NB4 (cell line): ENCODE measurements at regions not wholly inside any gene's neighbourhood (a gene's known extent, or its start where the extent isn't known, plus 50 kb on each side); places are given as distances from the start of the nearest gene placed in this dataset.

Experiments used
- CTCF ChIP-seq: IDR thresholded peaks from one replicate; pipeline ENCODE4 v1.5.1; 2012; ENCODE audit warnings: low read depth, low read length
- MYC ChIP-seq: IDR thresholded peaks from 2 replicates; pipeline ENCODE4 v1.6.1; 2011; ENCODE audit warnings: low read depth, low read length
- POLR2A ChIP-seq: IDR thresholded peaks from 2 replicates; pipeline ENCODE4 v1.6.1; 2011; ENCODE audit warnings: mild to moderate bottlenecking; ENCODE audit not compliant: insufficient read length; ENCODE audit errors: extremely low read depth

- TF ChIP-seq CTCF (no peak), POLR2A (no peak), MYC (no peak)
These were observed 137.3 kb downstream of the TWIST2 start for GRCh38 chr2:238985041-238985729.
